HFFc6 (cell line): ENCODE measurements at regions not wholly inside any gene's neighbourhood (a gene's known extent, or its start where the extent isn't known, plus 50 kb on each side); places are given as distances from the start of the nearest gene placed in this dataset.

ENCODE experiments used
- DNase-seq: peaks from one replicate; pipeline ENCODE4 v3.0.0-alpha.2; 2018
- H3K27ac Mint-ChIP-seq: 2 replicates; pipeline ENCODE4 v1.8.0; 2020; ENCODE audit warnings: mild to moderate bottlenecking, mixed read lengths
- H3K27me3 Mint-ChIP-seq: 2 replicates; pipeline ENCODE4 v1.8.0; 2021; ENCODE audit warnings: mild to moderate bottlenecking, moderate library complexity, mixed read lengths; ENCODE audit not compliant: insufficient read depth
- H3K36me3 Mint-ChIP-seq: 2 replicates; pipeline ENCODE4 v1.8.0; 2021; ENCODE audit warnings: low read depth, mixed read lengths
- H3K4me1 Mint-ChIP-seq: 2 replicates; pipeline ENCODE4 v1.8.0; 2020; ENCODE audit warnings: low read depth, mixed read lengths
- H3K4me3 Mint-ChIP-seq: 2 replicates; pipeline ENCODE4 v1.8.0; 2020; ENCODE audit warnings: mild to moderate bottlenecking, moderate library complexity, mixed read lengths
- H3K9me3 Mint-ChIP-seq: 2 replicates; pipeline ENCODE4 v1.8.0; 2020; ENCODE audit warnings: mild to moderate bottlenecking, mixed read lengths
- TF ChIP-seq, protein P1 (sequence below): fragments of 200-600 bp; sonication (generic); IDR thresholded peaks from 2 replicates; pipeline ENCODE4 v1.5.0; 2021; ENCODE audit warnings: antibody characterized with exemption, mild to moderate bottlenecking

DNA sequence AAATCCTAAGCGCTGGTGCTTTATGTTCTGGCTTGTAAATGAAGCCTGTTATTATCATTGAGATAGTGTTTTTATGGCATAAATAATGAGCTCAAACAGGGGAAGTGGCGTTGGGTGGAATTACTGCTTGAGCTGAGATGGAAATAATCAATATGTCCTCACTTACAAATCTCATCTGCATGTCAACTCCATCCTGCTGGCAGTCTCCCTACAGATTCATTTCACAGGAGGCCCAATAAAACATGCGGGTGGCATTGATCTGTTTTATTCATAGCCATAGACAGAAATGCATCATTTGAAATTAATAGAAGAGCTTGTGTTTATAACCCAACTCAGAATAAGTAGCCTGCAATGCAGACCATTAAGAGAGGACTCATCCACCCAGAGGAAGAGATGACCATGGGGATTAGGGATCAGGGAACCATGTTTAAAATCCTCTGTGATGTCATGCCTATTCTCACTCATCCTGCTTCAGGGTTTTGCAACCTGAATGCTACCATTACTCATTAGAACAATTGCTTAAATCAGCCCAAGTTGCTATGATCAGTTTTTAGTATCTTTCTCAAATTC is 680.4 kb downstream of the TLR4 start:
- Mint-ChIP-seq H3K4me1 (no peaks in the 10 kb centered on the region), H3K4me3 (no peak overlapping the region), H3K27me3 (no peaks in the 10 kb centered on the region), H3K9me3 (peaks cover 42% of the 10 kb centered on the region), H3K36me3 (no peaks in the 10 kb centered on the region), H3K27ac (no peak overlapping the region)
- TF ChIP-seq, protein P1, sequence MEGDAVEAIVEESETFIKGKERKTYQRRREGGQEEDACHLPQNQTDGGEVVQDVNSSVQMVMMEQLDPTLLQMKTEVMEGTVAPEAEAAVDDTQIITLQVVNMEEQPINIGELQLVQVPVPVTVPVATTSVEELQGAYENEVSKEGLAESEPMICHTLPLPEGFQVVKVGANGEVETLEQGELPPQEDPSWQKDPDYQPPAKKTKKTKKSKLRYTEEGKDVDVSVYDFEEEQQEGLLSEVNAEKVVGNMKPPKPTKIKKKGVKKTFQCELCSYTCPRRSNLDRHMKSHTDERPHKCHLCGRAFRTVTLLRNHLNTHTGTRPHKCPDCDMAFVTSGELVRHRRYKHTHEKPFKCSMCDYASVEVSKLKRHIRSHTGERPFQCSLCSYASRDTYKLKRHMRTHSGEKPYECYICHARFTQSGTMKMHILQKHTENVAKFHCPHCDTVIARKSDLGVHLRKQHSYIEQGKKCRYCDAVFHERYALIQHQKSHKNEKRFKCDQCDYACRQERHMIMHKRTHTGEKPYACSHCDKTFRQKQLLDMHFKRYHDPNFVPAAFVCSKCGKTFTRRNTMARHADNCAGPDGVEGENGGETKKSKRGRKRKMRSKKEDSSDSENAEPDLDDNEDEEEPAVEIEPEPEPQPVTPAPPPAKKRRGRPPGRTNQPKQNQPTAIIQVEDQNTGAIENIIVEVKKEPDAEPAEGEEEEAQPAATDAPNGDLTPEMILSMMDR: no peak
- no peak for DNase-seq

DNA sequence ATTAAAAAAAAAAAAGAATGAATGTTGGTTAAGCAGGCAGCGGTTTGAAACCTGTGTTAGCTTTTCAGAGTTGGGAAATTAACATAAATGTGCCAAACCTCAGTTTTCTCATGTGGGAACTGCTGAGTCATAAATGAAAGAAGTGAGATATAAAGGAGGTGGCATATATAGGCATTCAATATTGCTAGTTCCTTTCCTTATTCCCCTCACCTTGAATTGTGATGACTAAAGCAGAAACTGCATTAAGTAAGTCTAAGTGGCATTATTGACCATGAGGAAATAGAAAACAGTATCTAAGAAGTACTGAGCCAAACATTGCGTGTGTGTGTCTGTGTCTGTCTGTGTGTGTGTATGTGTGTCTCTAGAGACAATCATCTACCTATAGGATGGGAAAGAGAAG is 691.2 kb downstream of the TLR4 start:
- peaks cover 42% of the 10 kb centered on the region for H3K9me3 Mint-ChIP-seq
- H3K4me1 Mint-ChIP-seq: no peaks in the 10 kb centered on the region

DNA sequence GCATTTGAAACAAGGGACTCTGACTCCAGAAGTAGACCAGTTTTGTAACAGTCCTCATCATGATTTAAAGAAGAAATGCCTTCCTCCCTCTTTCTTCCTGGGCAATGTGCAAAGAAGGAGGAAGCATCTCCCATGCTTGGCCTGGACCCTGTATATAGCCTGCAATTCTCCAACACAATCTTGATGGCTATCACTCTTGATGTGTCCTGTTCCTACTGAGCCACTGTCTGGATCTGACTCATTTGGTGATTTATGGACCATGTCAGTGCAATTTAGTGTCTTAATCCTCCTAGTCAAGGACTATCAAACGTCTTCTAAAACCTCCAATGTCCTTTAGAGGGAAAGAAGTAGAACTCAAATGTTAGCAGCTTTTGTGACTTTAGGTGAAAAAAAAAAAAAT is 697.3 kb downstream of the TLR4 start:
- H3K9me3 Mint-ChIP-seq: peaks cover 18% of the 10 kb centered on the region
- no peaks in the 10 kb centered on the region; the same call in 1 of the 2 replicates for H3K27me3 Mint-ChIP-seq
- H3K4me3 Mint-ChIP-seq: no peak overlapping the region
- H3K27ac Mint-ChIP-seq: no peak overlapping the region
- TF ChIP-seq, protein P1: no peak
- H3K36me3 Mint-ChIP-seq: no peaks in the 10 kb centered on the region
- no peaks in the 10 kb centered on the region for H3K4me1 Mint-ChIP-seq
- no peak for DNase-seq

More for the DNA sequence above, 691.2 kb downstream of the TLR4 start:
- H3K4me3 Mint-ChIP-seq: no peak overlapping the region
- H3K27me3 Mint-ChIP-seq: no peaks in the 10 kb centered on the region; the same call in 1 of the 2 replicates
- H3K27ac Mint-ChIP-seq: no peak overlapping the region
- H3K36me3 Mint-ChIP-seq: no peaks in the 10 kb centered on the region
- DNase-seq: no peak
- TF ChIP-seq, protein P1: no peak

DNA sequence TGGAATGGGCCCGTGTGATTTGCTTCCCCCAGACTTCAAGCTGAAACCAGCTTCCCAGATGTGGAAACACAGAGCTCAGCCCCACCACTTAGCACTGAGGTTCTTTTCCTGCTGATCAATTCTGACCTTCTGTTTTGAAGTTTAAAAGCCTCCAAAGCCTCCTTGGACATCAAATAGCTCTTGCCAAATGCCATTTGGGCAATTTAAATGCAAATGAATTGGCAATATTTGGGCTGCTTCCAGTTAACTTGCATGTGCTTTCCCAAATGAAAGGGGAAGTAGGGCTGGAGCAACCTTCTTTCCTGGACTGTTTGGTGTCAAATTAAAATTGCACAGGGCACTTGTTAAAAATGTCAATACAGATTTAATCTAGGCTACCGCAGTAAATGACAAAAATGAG is 710.5 kb downstream of the TLR4 start:
- Mint-ChIP-seq H3K9me3 (peaks cover 41% of the 10 kb centered on the region), H3K4me3 (no peak overlapping the region), H3K4me1 (no peaks in the 10 kb centered on the region), H3K27me3 (no peaks in the 10 kb centered on the region), H3K27ac (no peak overlapping the region), H3K36me3 (no peaks in the 10 kb centered on the region)
- no peak for DNase-seq
- TF ChIP-seq, protein P1: no peak

DNA sequence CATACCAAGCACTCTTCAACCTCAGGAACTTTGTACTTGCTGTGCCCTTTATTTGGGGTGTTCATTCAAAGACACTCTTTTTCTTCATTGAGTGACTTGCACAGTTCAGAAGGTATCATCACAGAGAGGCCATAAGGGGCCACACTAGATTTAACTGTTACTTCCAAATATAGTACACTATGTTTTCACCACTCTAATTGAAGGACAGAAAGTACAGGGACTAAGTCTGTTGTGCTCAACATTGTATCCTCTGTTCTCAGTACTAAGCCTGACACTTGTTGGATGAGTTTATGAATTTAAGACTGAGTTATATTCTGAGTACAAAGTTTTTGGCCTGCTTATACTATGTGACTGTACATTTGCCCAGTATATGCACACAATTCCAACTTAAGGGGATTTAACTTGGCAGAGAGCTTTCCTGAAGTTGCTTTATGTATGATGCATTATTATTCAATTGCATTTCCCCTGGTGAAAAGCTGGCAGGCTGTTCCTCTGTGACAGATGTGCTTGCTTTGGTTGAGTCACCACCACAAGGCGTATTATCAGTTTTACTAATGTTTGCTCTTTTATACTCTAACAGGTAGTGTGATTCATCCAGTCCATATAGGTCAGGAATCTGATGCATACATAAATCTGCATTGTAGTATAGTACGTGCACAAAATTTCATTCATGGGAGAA is 714.8 kb downstream of the TLR4 start:
- DNase-seq: no peak
- TF ChIP-seq, protein P1: no peak
- Mint-ChIP-seq H3K27ac (no peak overlapping the region), H3K4me3 (no peak overlapping the region), H3K27me3 (no peaks in the 10 kb centered on the region), H3K4me1 (no peaks in the 10 kb centered on the region), H3K36me3 (no peaks in the 10 kb centered on the region), H3K9me3 (peaks cover 39% of the 10 kb centered on the region)
